ENCODE measurements at regions not wholly inside any gene's neighbourhood (a gene's known extent, or its start where the extent isn't known, plus 50 kb on each side); places are given as distances from the start of the nearest gene placed in this dataset.

DNA sequence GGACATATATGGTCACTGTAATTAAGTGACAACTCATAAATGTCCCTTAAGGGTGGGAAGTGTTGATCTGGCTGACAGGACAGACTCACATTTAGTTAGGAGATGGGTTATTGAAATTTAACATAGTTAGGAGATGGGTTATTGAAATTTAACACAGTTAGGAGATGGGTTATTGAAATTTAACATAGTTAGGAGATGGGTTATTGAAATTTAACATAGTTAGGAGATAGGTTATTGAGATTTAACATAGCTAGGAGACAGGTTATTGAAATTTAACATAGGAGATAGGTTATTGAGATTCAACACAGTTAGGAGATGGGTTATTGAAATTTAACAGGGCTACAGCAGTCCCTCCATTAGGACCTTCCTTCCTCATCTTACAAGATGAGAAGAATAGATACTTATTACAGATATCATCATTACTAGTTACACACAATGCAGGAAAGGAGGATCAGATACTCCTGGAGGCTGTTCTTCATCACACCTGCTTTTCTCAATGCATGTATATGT, 98.5 kb downstream of the MTNR1B start:
- Histone ChIP-seq H3K27ac (no peak overlapping the region), H3K27me3 (no peaks in the 10 kb centered on the region), H3K9me3 (no peaks in the 10 kb centered on the region), H3K4me3 (no peak overlapping the region), H3K36me3 (no peaks in the 10 kb centered on the region), H3K4me1 (no peaks in the 10 kb centered on the region)
- no peak for DNase-seq
- intact Hi-C loops (cut with DNase I; ENCODE audit: low total_unique reads): no loop called here
- TF ChIP-seq CTCF (IDR thresholded peaks at IDR 0.05) (no peak), POLR2A (IDR thresholded peaks at IDR 0.05) (no peak)

DNA sequence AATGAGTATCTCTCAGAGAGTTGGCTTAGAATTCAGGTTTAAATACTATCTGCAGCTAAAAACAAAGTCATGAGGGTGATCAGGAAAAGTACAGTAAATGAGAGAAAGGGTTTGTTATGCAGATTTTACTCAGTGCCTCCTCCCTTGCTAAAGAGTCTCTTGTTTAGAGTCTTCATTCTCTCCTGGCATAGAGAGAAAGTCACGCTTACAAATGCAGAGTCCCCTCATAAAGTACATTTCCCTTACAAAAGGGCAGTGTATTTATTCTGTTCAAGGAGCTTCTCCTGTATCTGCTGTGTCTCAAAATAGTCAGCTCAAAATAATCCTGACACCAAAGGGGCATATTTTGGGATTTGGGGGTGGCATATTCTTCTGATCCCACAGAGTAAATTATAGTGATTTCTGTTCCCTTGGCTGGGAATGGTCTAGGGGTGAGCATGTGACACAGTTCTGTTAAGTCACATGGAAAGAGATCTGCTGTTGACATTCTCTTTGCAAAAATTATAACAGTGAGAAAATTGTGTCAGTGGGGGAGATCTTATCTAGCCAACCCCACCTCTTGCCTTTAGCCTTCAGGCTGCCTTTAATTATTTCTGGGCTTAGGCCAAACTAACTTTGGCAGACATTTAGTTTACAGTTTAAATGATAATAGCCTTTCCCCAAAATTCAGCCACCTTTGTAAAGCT, 102.9 kb downstream of the MTNR1B start:
- intact Hi-C loops (cut with DNase I; ENCODE audit: low total_unique reads): no loop called here
- no peak for DNase-seq
- H3K4me3 ChIP-seq: no peak overlapping the region
- no peaks in the 10 kb centered on the region for H3K27me3 ChIP-seq
- H3K27ac ChIP-seq: no peak overlapping the region
- H3K36me3 ChIP-seq: no peaks in the 10 kb centered on the region
- no peaks in the 10 kb centered on the region for H3K4me1 ChIP-seq
- no peak for TF ChIP-seq CTCF (IDR thresholded peaks at IDR 0.05)
- no peak for TF ChIP-seq POLR2A (IDR thresholded peaks at IDR 0.05)
- H3K9me3 ChIP-seq: no peaks in the 10 kb centered on the region

DNA sequence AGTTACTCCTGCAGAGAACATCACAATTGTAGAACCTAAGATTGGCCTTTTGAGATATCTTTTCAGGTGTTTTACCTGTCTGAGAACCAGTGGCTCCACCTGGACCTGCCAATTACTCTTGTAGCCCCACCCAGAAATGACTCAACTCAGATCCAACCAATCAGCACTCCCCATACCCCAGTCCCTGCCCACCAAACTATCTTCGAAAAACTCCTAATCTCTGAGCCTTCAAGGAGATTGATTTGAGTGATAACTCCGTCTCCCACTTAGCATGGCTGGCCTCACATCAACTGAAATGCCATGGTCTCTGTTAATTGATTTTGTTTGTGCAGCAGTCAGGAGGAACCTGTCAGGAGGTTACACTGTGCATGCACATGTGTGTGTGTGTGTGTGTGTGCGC, 103.6 kb downstream of the MTNR1B start:
- Histone ChIP-seq H3K4me3 (no peak overlapping the region), H3K9me3 (no peaks in the 10 kb centered on the region), H3K4me1 (no peaks in the 10 kb centered on the region), H3K27me3 (no peaks in the 10 kb centered on the region), H3K36me3 (no peaks in the 10 kb centered on the region), H3K27ac (no peak overlapping the region)
- TF ChIP-seq CTCF (IDR thresholded peaks at IDR 0.05) (no peak), POLR2A (IDR thresholded peaks at IDR 0.05) (no peak)
- DNase-seq: no peak
- intact Hi-C loops (cut with DNase I; ENCODE audit: low total_unique reads): no loop called here

GRCh38 chr11:93073508-93074280, 104.2 kb downstream of the MTNR1B start:
- Histone ChIP-seq H3K27me3 (no peaks in the 10 kb centered on the region), H3K4me1 (no peaks in the 10 kb centered on the region), H3K9me3 (no peaks in the 10 kb centered on the region), H3K27ac (no peak overlapping the region), H3K4me3 (no peak overlapping the region), H3K36me3 (no peaks in the 10 kb centered on the region)
- DNase-seq: no peak
- intact Hi-C loops (cut with DNase I; ENCODE audit: low total_unique reads): no loop called here
- TF ChIP-seq CTCF (IDR thresholded peaks at IDR 0.05) (no peak), POLR2A (IDR thresholded peaks at IDR 0.05) (no peak)

DNA sequence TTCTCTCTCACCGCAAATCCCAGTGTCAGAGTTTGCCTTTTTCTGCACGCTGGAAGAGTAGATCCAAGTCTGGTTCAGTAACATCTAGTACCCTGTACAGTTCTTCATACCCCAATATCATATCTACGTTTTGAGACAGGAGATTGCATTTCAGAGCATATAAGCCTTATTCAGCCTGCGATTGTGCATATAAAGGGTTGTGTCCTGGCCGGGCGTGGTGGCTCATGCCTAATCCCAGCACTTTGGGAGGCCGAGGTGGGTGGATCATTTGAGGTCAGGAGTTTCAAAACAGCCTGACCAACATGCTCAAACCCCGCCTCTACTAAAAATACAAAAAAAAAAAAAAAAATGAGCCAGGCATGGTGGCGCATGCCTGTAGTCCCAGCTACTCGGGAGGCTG, 104.9 kb downstream of the MTNR1B start:
- Histone ChIP-seq H3K27ac (no peak overlapping the region), H3K36me3 (no peaks in the 10 kb centered on the region)

More for the DNA sequence above, 104.9 kb downstream of the MTNR1B start:
- H3K9me3 ChIP-seq: no peaks in the 10 kb centered on the region
- no peak for TF ChIP-seq POLR2A (IDR thresholded peaks at IDR 0.05)
- no peak for TF ChIP-seq CTCF (IDR thresholded peaks at IDR 0.05)
- no peak overlapping the region for H3K4me3 ChIP-seq
- intact Hi-C loops (cut with DNase I; ENCODE audit: low total_unique reads): no loop called here
- H3K4me1 ChIP-seq: no peaks in the 10 kb centered on the region
- H3K27me3 ChIP-seq: no peaks in the 10 kb centered on the region
- no peak for DNase-seq
